ENCODE measurements at regions not wholly inside any gene's neighbourhood (a gene's known extent, or its start where the extent isn't known, plus 50 kb on each side); places are given as distances from the start of the nearest gene placed in this dataset.

DNA sequence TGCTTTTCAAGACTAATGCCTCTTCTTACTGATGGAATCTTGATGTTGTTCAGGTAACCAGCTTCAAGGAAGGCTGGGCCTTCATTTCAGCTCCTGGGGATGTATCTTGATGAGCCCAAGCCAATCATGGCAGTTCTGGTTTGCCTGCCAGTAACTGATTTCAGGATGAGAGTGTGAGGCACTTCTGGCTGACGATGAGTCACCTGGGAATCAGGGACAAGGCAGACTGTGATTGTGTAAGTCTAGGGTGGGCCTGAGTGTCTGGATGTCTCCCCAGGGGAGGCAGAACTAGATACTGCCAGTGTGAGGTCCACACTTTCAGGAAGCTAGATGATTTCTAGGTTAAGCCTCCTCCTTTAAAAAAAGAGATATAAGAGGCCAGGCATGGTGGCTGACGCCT, 77.3 kb upstream of the KL start:
- H3K4me3 Mint-ChIP-seq = no peak overlapping the region
- DNase-seq (ENCODE audit: low spot score in 2 of 2, unreplicated experiment in 2 of 2) = no peak
- no peaks in the 10 kb centered on the region for H3K36me3 Mint-ChIP-seq
- TF ChIP-seq CTCF (IDR thresholded peaks at IDR 0.05; ENCODE audit: unreplicated experiment) = no peak
- peaks cover 1% of the 10 kb centered on the region for H3K27me3 Mint-ChIP-seq (ENCODE audit: low read depth)
- H3K9me3 Mint-ChIP-seq = peaks cover 9% of the 10 kb centered on the region
- H3K4me1 Mint-ChIP-seq = peaks cover 13% of the 10 kb centered on the region
- H3K27ac Mint-ChIP-seq = no peak overlapping the region

GRCh38 chr13:32940601-32941000, 75.6 kb upstream of the KL start:
- DNase-seq (ENCODE audit: low spot score in 2 of 2, unreplicated experiment in 2 of 2) = no peak
- peaks cover 17% of the 10 kb centered on the region for H3K9me3 Mint-ChIP-seq
- peak overlapping the region; percentile 86 for H3K27ac Mint-ChIP-seq
- H3K4me3 Mint-ChIP-seq = no peak overlapping the region
- no peak for TF ChIP-seq CTCF (IDR thresholded peaks at IDR 0.05; ENCODE audit: unreplicated experiment)
- peaks cover 13% of the 10 kb centered on the region for H3K4me1 Mint-ChIP-seq
- no peaks in the 10 kb centered on the region for H3K27me3 Mint-ChIP-seq (ENCODE audit: low read depth)
- no peaks in the 10 kb centered on the region for H3K36me3 Mint-ChIP-seq

- Mint-ChIP-seq H3K36me3 (no peaks in the 10 kb centered on the region), H3K9me3 (peaks cover 21% of the 10 kb centered on the region), H3K27me3 (ENCODE audit: low read depth) (peaks cover 1% of the 10 kb centered on the region), H3K27ac (no peak overlapping the region), H3K4me3 (no peak overlapping the region), H3K4me1 (peaks cover 13% of the 10 kb centered on the region)
- TF ChIP-seq CTCF (IDR thresholded peaks at IDR 0.05; ENCODE audit: unreplicated experiment) = no peak
- no peak for DNase-seq (ENCODE audit: low spot score in 2 of 2, unreplicated experiment in 2 of 2)
Measured at GRCh38 chr13:32941368-32941767, 74.9 kb upstream of the KL start.

DNA sequence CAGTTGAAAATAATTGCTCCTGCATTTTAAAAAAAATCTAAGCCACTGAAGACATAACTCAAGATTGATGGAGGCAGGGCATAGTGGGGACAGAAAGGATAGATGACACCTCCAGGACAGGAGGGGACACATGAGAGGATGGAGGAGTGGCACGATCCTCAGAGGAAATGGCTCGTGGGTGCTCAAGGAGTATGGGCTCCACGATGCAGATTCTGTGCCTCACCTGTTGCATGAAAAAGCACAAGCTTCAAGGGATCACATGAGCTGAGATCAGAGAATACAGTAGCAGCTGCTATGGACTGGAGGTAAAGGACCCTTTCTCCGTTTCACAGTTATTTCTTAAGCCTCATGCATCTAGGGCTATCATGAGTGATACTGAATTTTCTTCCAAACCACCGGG, 69.7 kb upstream of the KL start:
- peaks cover under 1% of the 10 kb centered on the region for H3K4me1 Mint-ChIP-seq
- H3K36me3 Mint-ChIP-seq = no peaks in the 10 kb centered on the region
- no peak overlapping the region for H3K27ac Mint-ChIP-seq
- peaks cover 19% of the 10 kb centered on the region for H3K9me3 Mint-ChIP-seq
- no peak overlapping the region for H3K4me3 Mint-ChIP-seq
- TF ChIP-seq CTCF (IDR thresholded peaks at IDR 0.05; ENCODE audit: unreplicated experiment) = no peak
- DNase-seq (ENCODE audit: low spot score in 2 of 2, unreplicated experiment in 2 of 2) = no peak
- peaks cover 7% of the 10 kb centered on the region for H3K27me3 Mint-ChIP-seq (ENCODE audit: low read depth)

GRCh38 chr13:32947411-32948276, 68.6 kb upstream of the KL start:
- H3K27me3 Mint-ChIP-seq (ENCODE audit: low read depth) = peaks cover 7% of the 10 kb centered on the region
- H3K4me1 Mint-ChIP-seq = no peaks in the 10 kb centered on the region
- TF ChIP-seq CTCF (IDR thresholded peaks at IDR 0.05; ENCODE audit: unreplicated experiment) = no peak
- no peaks in the 10 kb centered on the region for H3K36me3 Mint-ChIP-seq
- H3K9me3 Mint-ChIP-seq = peaks cover 19% of the 10 kb centered on the region
- H3K27ac Mint-ChIP-seq = no peak overlapping the region
- DNase-seq (ENCODE audit: low spot score in 2 of 2, unreplicated experiment in 2 of 2) = no peak
- no peak overlapping the region for H3K4me3 Mint-ChIP-seq
